Smooth muscle cell (in vitro differentiated cells): ENCODE measurements at regions not wholly inside any gene's neighbourhood (a gene's known extent, or its start where the extent isn't known, plus 50 kb on each side); places are given as distances from the start of the nearest gene placed in this dataset.

Experiments used
- DNase-seq: peaks from one replicate; lab custom pipeline; 2025; ENCODE audit not compliant: unreplicated experiment; lab: John Stamatoyannopoulos, UW
- H2AFZ ChIP-seq: fragments of 200-600 bp; sonication (generic); 2 replicates; pipeline ENCODE4 v1.6.0; 2016; ENCODE audit warnings: antibody characterized with exemption, low read depth, mild to moderate bottlenecking
- H3F3A ChIP-seq: fragments of 200-600 bp; sonication (generic); 2 replicates; pipeline ENCODE4 v1.6.0; 2017; ENCODE audit warnings: antibody characterized with exemption, low read depth
- H3K27ac ChIP-seq: fragments of 200-600 bp; sonication (generic); 2 replicates; pipeline ENCODE4 v1.5.1; 2016; ENCODE audit warnings: low read depth, mild to moderate bottlenecking
- H3K27me3 ChIP-seq: fragments of 200-600 bp; sonication (generic); 2 replicates; pipeline ENCODE4 v1.6.1; 2016; ENCODE audit warnings: low read depth, mild to moderate bottlenecking
- H3K36me3 ChIP-seq: fragments of 200-600 bp; sonication (generic); 2 replicates; pipeline ENCODE4 v1.5.1; 2016; ENCODE audit warnings: low read depth
- H3K4me1 ChIP-seq: fragments of 200-600 bp; sonication (generic); 2 replicates; pipeline ENCODE4 v1.5.1; 2016; ENCODE audit warnings: low read depth
- H3K4me2 ChIP-seq: fragments of 200-600 bp; sonication (generic); 2 replicates; pipeline ENCODE4 v1.6.0; 2016; ENCODE audit warnings: mild to moderate bottlenecking
- H3K4me3 ChIP-seq: fragments of 200-600 bp; sonication (generic); 2 replicates; pipeline ENCODE4 v1.5.1; 2016; ENCODE audit warnings: mild to moderate bottlenecking
- H3K79me2 ChIP-seq: fragments of 200-600 bp; sonication (generic); 2 replicates; pipeline ENCODE4 v1.6.0; 2016; ENCODE audit warnings: low read depth, mild to moderate bottlenecking
- H3K9ac ChIP-seq: fragments of 200-600 bp; sonication (generic); 2 replicates; pipeline ENCODE4 v1.6.0; 2016; ENCODE audit warnings: low read depth
- H3K9me3 ChIP-seq: fragments of 200-600 bp; sonication (generic); replicated peaks from 2 replicates; pipeline ENCODE4 v1.5.1; 2016; ENCODE audit warnings: low read depth
- H4K20me1 ChIP-seq: fragments of 200-600 bp; sonication (generic); 2 replicates; pipeline ENCODE4 v1.6.0; 2016; ENCODE audit warnings: low read depth
- CTCF ChIP-seq: fragments of 200-600 bp; sonication (generic); IDR thresholded peaks from 2 replicates; pipeline ENCODE4 v1.5.1; 2017; ENCODE audit warnings: borderline replicate concordance, mild to moderate bottlenecking, antibody characterized with exemption; ENCODE audit not compliant: insufficient read depth, poor library complexity, severe bottlenecking
- WGBS: methylation state at CpG from one replicate; pipeline ENCODE4 v1.1.7; 2016; ENCODE audit warnings: low lambda C conversion rate; 5-methylcytosine and 5-hydroxymethylcytosine counted together

GRCh38 chr2:42930025-42930581 lies 137.7 kb upstream of the HAAO start:
- Histone ChIP-seq H2AFZ (peak overlapping the region; percentile 18), H3K9ac (no peak overlapping the region)

GRCh38 chr2:42929546-42930024 lies 137.2 kb upstream of the HAAO start:
- no peak for TF ChIP-seq CTCF
- H3F3A ChIP-seq: peaks cover 47% of the 10 kb centered on the region
- H2AFZ ChIP-seq: peak overlapping the region; percentile 18
- no peaks in the 10 kb centered on the region for H4K20me1 ChIP-seq
- H3K4me1 ChIP-seq: peaks cover 82% of the 10 kb centered on the region
- no peak overlapping the region for H3K4me3 ChIP-seq
- H3K36me3 ChIP-seq: no peaks in the 10 kb centered on the region
- peak overlapping the region; percentile 63 for H3K4me2 ChIP-seq
- no peak overlapping the region for H3K9ac ChIP-seq
- no peaks in the 10 kb centered on the region for H3K79me2 ChIP-seq
- no peak for DNase-seq
- H3K9me3 ChIP-seq: no peaks in the 10 kb centered on the region
- 78% methylated on average over 4 of the region's 4 CpGs for WGBS
- H3K27ac ChIP-seq: peak overlapping the region; percentile 67
- H3K27me3 ChIP-seq: no peaks in the 10 kb centered on the region

More at GRCh38 chr2:42930025-42930581, 137.7 kb upstream of the HAAO start:
- H3K4me2 ChIP-seq: peak overlapping the region; percentile 63
- no peaks in the 10 kb centered on the region for H3K9me3 ChIP-seq
- no peaks in the 10 kb centered on the region for H3K36me3 ChIP-seq
- H3K27ac ChIP-seq: peak overlapping the region; percentile 67
- H3K79me2 ChIP-seq: no peaks in the 10 kb centered on the region
- TF ChIP-seq CTCF: no peak
- H3K27me3 ChIP-seq: no peaks in the 10 kb centered on the region
- peaks cover 82% of the 10 kb centered on the region for H3K4me1 ChIP-seq
- no peak overlapping the region for H3K4me3 ChIP-seq
- peaks cover 45% of the 10 kb centered on the region for H3F3A ChIP-seq
- WGBS: 18% methylated on average over 5 of the region's 5 CpGs
- no peak for DNase-seq
- H4K20me1 ChIP-seq: no peaks in the 10 kb centered on the region

GRCh38 chr2:42928692-42929545 lies 136.5 kb upstream of the HAAO start:
- H3K79me2 ChIP-seq: no peaks in the 10 kb centered on the region
- no peaks in the 10 kb centered on the region for H4K20me1 ChIP-seq
- peak overlapping the region; percentile 67 for H3K27ac ChIP-seq
- no peaks in the 10 kb centered on the region for H3K9me3 ChIP-seq
- DNase-seq: no peak
- H3K4me3 ChIP-seq: no peak overlapping the region
- H3K9ac ChIP-seq: no peak overlapping the region
- peaks cover 86% of the 10 kb centered on the region for H3K4me1 ChIP-seq
- H3K27me3 ChIP-seq: no peaks in the 10 kb centered on the region
- no peaks in the 10 kb centered on the region for H3K36me3 ChIP-seq
- H2AFZ ChIP-seq: no peak overlapping the region
- 51% methylated on average over 13 of the region's 13 CpGs for WGBS
- peak; percentile 27 for TF ChIP-seq CTCF
- H3F3A ChIP-seq: peaks cover 54% of the 10 kb centered on the region
- peak overlapping the region; percentile 63 for H3K4me2 ChIP-seq
